22Rv1 (cell line): ENCODE measurements at regions not wholly inside any gene's neighbourhood (a gene's known extent, or its start where the extent isn't known, plus 50 kb on each side); places are given as distances from the start of the nearest gene placed in this dataset.

Source experiments
- ZFX ChIP-seq: fragments of 450-650 bp; IDR thresholded peaks from 2 replicates; pipeline ENCODE4 v1.6.1; 2017; ENCODE audit warnings: antibody characterized with exemption, borderline replicate concordance
- TF ChIP-seq, protein P1 (sequence below): fragments of 450-650 bp; IDR thresholded peaks from 2 replicates; pipeline ENCODE4 v1.5.1; 2017; ENCODE audit warnings: mild to moderate bottlenecking

GRCh38 chr4:66691101-66691500 lies 854.2 kb downstream of the CENPC start:
- TF ChIP-seq, protein P1, sequence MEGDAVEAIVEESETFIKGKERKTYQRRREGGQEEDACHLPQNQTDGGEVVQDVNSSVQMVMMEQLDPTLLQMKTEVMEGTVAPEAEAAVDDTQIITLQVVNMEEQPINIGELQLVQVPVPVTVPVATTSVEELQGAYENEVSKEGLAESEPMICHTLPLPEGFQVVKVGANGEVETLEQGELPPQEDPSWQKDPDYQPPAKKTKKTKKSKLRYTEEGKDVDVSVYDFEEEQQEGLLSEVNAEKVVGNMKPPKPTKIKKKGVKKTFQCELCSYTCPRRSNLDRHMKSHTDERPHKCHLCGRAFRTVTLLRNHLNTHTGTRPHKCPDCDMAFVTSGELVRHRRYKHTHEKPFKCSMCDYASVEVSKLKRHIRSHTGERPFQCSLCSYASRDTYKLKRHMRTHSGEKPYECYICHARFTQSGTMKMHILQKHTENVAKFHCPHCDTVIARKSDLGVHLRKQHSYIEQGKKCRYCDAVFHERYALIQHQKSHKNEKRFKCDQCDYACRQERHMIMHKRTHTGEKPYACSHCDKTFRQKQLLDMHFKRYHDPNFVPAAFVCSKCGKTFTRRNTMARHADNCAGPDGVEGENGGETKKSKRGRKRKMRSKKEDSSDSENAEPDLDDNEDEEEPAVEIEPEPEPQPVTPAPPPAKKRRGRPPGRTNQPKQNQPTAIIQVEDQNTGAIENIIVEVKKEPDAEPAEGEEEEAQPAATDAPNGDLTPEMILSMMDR, result peak; percentile 22; the same call in 1 of the 2 replicates
- no peak for TF ChIP-seq ZFX
